RWPE2 (cell line): ENCODE measurements at regions not wholly inside any gene's neighbourhood (a gene's known extent, or its start where the extent isn't known, plus 50 kb on each side); places are given as distances from the start of the nearest gene placed in this dataset.

Experiments
- ATAC-seq: fragments of 200-7000 bp; cut with Tn5 transposase; 3 replicates; pipeline ENCODE4 v1.9.1; 2021; ENCODE audit warnings: low read depth
- DNase-seq: peaks from one replicate; pipeline ENCODE4 v3.0.0-alpha.2; 2020; ENCODE audit warnings: low spot score
- H3K27ac ChIP-seq: fragments of 450-650 bp; 2 replicates; pipeline ENCODE4 v1.5.1; 2017; ENCODE audit warnings: mild to moderate bottlenecking; ENCODE audit not compliant: poor library complexity, severe bottlenecking
- H3K27me3 ChIP-seq: fragments of 250-450 bp; sonication (Bioruptor Pico); 2 replicates; pipeline ENCODE4 v1.5.1; 2021; ENCODE audit warnings: mild to moderate bottlenecking, moderate library complexity; ENCODE audit not compliant: insufficient read depth, poor library complexity, severe bottlenecking
- H3K36me3 ChIP-seq: fragments of 250-450 bp; sonication (Bioruptor Pico); 2 replicates; pipeline ENCODE4 v1.5.1; 2020; ENCODE audit warnings: low read depth, mild to moderate bottlenecking, moderate library complexity
- H3K4me1 ChIP-seq: fragments of 250-450 bp; sonication (Bioruptor Pico); 2 replicates; pipeline ENCODE4 v1.5.1; 2021; ENCODE audit warnings: mild to moderate bottlenecking, moderate library complexity; ENCODE audit not compliant: insufficient read depth, poor library complexity, severe bottlenecking
- H3K4me3 ChIP-seq: fragments of 250-450 bp; sonication (Bioruptor Pico); 2 replicates; pipeline ENCODE4 v1.5.1; 2021; ENCODE audit warnings: mild to moderate bottlenecking, moderate library complexity; ENCODE audit not compliant: severe bottlenecking
- H3K9me3 ChIP-seq: fragments of 250-450 bp; sonication (Bioruptor Pico); 2 replicates; pipeline ENCODE4 v1.5.1; 2021; ENCODE audit warnings: mild to moderate bottlenecking, moderate library complexity; ENCODE audit not compliant: severe bottlenecking
- TF ChIP-seq, protein P1 (sequence below): fragments of 450-650 bp; IDR thresholded peaks from one replicate; pipeline ENCODE4 v1.5.1; 2017; ENCODE audit warnings: mild to moderate bottlenecking, moderate library complexity; ENCODE audit not compliant: poor library complexity, severe bottlenecking

DNA sequence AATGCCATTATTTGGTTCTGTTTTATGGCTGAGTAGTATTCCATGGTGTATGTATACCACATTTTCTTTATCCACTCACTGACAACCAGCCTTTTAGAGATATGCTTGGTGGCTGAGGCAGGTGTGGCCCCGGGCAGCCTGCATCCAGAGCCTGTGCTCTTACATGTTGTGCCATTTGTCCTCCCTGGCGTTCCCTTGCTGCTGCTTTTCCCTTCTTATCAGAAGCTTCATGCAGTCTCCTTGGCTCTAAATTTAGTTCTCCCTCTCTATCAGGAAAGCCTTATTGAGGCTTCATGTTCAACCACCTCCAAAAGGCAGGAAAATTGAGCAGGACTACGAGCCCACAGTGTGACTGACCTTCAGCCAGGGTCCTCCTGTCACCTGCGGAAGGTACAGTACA, 131.7 kb upstream of the ITGA6 start:
- DNase-seq (no peak), ATAC-seq (no peak)
- Histone ChIP-seq H3K27me3 (no peaks in the 10 kb centered on the region), H3K9me3 (no peaks in the 10 kb centered on the region), H3K27ac (no peak overlapping the region), H3K36me3 (no peaks in the 10 kb centered on the region), H3K4me3 (no peak overlapping the region), H3K4me1 (peaks cover 27% of the 10 kb centered on the region)
- TF ChIP-seq, protein P1, sequence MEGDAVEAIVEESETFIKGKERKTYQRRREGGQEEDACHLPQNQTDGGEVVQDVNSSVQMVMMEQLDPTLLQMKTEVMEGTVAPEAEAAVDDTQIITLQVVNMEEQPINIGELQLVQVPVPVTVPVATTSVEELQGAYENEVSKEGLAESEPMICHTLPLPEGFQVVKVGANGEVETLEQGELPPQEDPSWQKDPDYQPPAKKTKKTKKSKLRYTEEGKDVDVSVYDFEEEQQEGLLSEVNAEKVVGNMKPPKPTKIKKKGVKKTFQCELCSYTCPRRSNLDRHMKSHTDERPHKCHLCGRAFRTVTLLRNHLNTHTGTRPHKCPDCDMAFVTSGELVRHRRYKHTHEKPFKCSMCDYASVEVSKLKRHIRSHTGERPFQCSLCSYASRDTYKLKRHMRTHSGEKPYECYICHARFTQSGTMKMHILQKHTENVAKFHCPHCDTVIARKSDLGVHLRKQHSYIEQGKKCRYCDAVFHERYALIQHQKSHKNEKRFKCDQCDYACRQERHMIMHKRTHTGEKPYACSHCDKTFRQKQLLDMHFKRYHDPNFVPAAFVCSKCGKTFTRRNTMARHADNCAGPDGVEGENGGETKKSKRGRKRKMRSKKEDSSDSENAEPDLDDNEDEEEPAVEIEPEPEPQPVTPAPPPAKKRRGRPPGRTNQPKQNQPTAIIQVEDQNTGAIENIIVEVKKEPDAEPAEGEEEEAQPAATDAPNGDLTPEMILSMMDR: no peak

DNA sequence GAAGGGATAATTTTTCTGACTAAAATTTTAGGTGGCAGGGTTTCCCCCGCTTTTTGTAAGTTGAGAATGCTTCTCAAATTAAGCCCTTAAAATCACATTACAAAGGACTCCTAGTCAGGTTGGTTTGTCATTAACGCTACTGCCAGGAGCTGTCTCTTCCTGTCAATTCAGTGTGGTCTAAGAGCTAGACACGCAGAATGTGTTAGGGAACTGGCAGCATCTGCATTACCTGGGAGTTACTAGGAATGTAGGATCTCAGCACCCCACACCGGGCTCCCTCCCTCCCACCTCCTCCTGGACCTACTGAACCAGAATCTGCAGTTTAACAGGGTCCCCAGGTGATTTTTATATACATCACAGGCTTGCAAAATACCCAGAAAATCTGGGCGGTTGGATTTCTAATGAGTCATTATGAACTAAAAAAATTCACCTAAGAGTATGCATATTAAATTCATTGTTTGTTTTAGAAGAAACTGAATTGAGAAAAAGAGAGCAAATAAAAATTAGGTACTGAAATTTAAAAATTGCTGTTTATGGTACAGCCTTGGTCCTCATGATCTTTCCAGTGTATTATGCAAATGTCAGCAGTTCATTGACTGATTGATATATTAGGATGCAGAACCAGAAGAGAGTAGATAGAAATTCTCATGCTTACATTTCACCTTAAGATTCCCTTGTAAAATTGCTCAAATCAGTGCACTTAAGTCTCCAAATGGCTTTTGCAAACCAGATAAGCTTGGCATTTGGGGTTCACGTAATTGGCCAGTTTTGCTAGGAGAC, 130.9 kb upstream of the ITGA6 start:
- H3K4me3 ChIP-seq: no peak overlapping the region
- DNase-seq (no peak), ATAC-seq (0 out of 3 replicates have a peak, but pooled peaks have one; percentile 24)
- no peaks in the 10 kb centered on the region for H3K27me3 ChIP-seq
- peaks cover 27% of the 10 kb centered on the region for H3K4me1 ChIP-seq
- no peaks in the 10 kb centered on the region for H3K36me3 ChIP-seq
- no peak overlapping the region for H3K27ac ChIP-seq
- no peaks in the 10 kb centered on the region for H3K9me3 ChIP-seq
- TF ChIP-seq, protein P1: no peak

DNA sequence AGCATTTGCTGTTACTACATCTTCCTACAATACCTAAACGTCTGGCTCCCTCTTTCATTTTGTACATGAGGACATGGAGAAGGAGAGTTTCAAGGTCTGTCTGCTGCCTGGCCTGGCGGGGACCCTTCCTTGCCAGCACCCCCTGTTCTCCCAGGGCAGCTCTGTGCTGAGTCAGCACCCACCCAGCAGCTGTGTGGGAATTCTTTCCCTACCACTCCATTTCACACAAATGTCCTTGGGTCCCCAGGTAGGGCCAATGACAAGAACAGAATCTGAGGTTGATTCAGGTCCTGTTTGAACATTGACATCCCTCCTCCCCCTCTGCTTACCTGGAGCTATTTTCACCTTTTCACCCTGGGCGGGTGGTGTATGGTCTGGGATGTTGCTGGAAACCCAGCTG, 129.9 kb upstream of the ITGA6 start:
- no peaks in the 10 kb centered on the region for H3K9me3 ChIP-seq
- H3K4me3 ChIP-seq: no peak overlapping the region
- TF ChIP-seq, protein P1: no peak
- no peaks in the 10 kb centered on the region for H3K27me3 ChIP-seq
- peaks cover 27% of the 10 kb centered on the region for H3K4me1 ChIP-seq
- H3K27ac ChIP-seq: no peak overlapping the region
- DNase-seq (no peak), ATAC-seq (no peak)
- H3K36me3 ChIP-seq: no peaks in the 10 kb centered on the region

DNA sequence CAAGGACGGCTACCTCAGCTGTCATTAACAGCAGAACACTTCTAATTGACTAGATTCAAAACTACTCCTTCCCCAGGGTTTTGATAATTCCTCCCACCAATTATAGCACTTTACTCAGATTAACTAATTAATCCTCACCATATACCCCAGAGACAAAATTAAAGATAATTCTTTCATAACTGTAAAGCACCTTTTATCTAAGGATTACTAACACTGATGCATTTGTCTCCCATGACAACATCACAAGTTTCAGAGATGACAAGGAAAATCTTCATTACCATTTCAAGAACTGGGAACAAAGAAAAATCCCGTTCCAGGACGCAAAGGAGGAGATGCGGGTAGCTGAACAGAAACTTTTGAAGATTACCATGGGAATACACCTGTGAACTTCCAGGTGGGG, 129.4 kb upstream of the ITGA6 start:
- H3K4me3 ChIP-seq: no peak overlapping the region
- ATAC-seq: no peak
- H3K27ac ChIP-seq: no peak overlapping the region
- H3K9me3 ChIP-seq: no peaks in the 10 kb centered on the region
- TF ChIP-seq, protein P1: no peak
- no peak for DNase-seq
- H3K27me3 ChIP-seq: no peaks in the 10 kb centered on the region
- peaks cover 27% of the 10 kb centered on the region for H3K4me1 ChIP-seq
- no peaks in the 10 kb centered on the region for H3K36me3 ChIP-seq

DNA sequence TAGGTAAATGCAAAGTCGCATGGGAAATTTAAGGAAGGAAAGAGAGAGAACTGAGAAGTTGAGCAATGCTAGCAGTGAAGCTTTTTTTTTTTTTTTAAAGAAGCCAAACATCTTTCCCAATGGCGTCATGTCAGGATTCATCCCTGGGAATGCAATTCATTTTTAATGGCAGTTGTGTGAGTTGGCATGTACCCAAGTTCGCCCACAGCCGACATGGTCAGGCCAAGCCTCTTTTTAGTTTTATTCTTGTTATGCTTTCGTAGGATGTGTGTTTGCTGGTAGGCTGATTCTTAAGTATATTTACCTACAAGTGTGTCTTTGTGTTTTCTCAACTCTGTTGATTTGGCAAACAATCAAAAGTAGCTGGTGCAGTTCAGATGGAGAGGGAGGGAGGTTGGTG, 127.6 kb upstream of the ITGA6 start:
- TF ChIP-seq, protein P1: no peak
- peak overlapping the region; percentile 13 for H3K27ac ChIP-seq
- H3K9me3 ChIP-seq: no peaks in the 10 kb centered on the region
- peaks cover 21% of the 10 kb centered on the region for H3K4me1 ChIP-seq
- H3K4me3 ChIP-seq: no peak overlapping the region
- no peaks in the 10 kb centered on the region for H3K36me3 ChIP-seq
- peak; percentile 62 for ATAC-seq
- H3K27me3 ChIP-seq: no peaks in the 10 kb centered on the region
- peak; percentile 71 for DNase-seq
